ENCODE measurements at regions not wholly inside any gene's neighbourhood (a gene's known extent, or its start where the extent isn't known, plus 50 kb on each side); places are given as distances from the start of the nearest gene placed in this dataset.

GRCh38 chr13:111404746-111405145 lies 84.3 kb downstream of the TEX29 start:
- Histone ChIP-seq H3K9me2 (replicated peaks; ENCODE audit: insufficient read depth, low read length) (no peaks in the 10 kb centered on the region), H3K4me3 (ENCODE audit: insufficient read depth, low read length, poor library complexity, severe bottlenecking) (no peak overlapping the region), H3F3A (ENCODE audit: insufficient read depth) (no peaks in the 10 kb centered on the region), H3K27me3 (ENCODE audit: low read length) (no peaks in the 10 kb centered on the region), H3K9ac (ENCODE audit: low read length) (no peak overlapping the region), H3K4me2 (ENCODE audit: low read depth, low read length, poor library complexity, severe bottlenecking) (no peak overlapping the region), H3K27ac (ENCODE audit: low read depth, low read length) (no peak overlapping the region), H3K36me3 (ENCODE audit: low read length) (no peaks in the 10 kb centered on the region), H3K9me3 (ENCODE audit: insufficient read depth, low read length) (no peaks in the 10 kb centered on the region), H4K20me1 (ENCODE audit: low read depth, low read length) (no peaks in the 10 kb centered on the region), H2AFZ (ENCODE audit: low read depth, low read length, severe bottlenecking) (no peak overlapping the region), H3K79me2 (ENCODE audit: insufficient read depth, low read length) (no peaks in the 10 kb centered on the region)
- no peak for TF ChIP-seq EZH2phosphoT487 (conservative IDR thresholded peaks at IDR 0.05; ENCODE audit: low read length)
- TF ChIP-seq CTCF (IDR thresholded peaks at IDR 0.05; ENCODE audit: insufficient read depth, low read length, poor library complexity, severe bottlenecking), result no peak

- H3K27ac ChIP-seq (ENCODE audit: low read depth, low read length), result no peak overlapping the region
- no peaks in the 10 kb centered on the region for H3K9me2 ChIP-seq (replicated peaks; ENCODE audit: insufficient read depth, low read length)
- no peak overlapping the region for H3K4me2 ChIP-seq (ENCODE audit: low read depth, low read length, poor library complexity, severe bottlenecking)
- no peaks in the 10 kb centered on the region for H4K20me1 ChIP-seq (ENCODE audit: low read depth, low read length)
- H3K9me3 ChIP-seq (ENCODE audit: insufficient read depth, low read length), result no peaks in the 10 kb centered on the region
- no peaks in the 10 kb centered on the region for H3K79me2 ChIP-seq (ENCODE audit: insufficient read depth, low read length)
- H3F3A ChIP-seq (ENCODE audit: insufficient read depth), result no peaks in the 10 kb centered on the region
- no peak overlapping the region for H2AFZ ChIP-seq (ENCODE audit: low read depth, low read length, severe bottlenecking)
- H3K36me3 ChIP-seq (ENCODE audit: low read length), result no peaks in the 10 kb centered on the region
- no peak overlapping the region for H3K4me3 ChIP-seq (ENCODE audit: insufficient read depth, low read length, poor library complexity, severe bottlenecking)
- TF ChIP-seq CTCF (IDR thresholded peaks at IDR 0.05; ENCODE audit: insufficient read depth, low read length, poor library complexity, severe bottlenecking), result no peak
- no peak for TF ChIP-seq EZH2phosphoT487 (conservative IDR thresholded peaks at IDR 0.05; ENCODE audit: low read length)
- H3K9ac ChIP-seq (ENCODE audit: low read length), result no peak overlapping the region
- H3K27me3 ChIP-seq (ENCODE audit: low read length), result no peaks in the 10 kb centered on the region
These were observed 86.2 kb downstream of the TEX29 start for GRCh38 chr13:111406636-111407035.

- Histone ChIP-seq H3K79me2 (ENCODE audit: insufficient read depth, low read length) (no peaks in the 10 kb centered on the region), H2AFZ (ENCODE audit: low read depth, low read length, severe bottlenecking) (no peak overlapping the region), H3K36me3 (ENCODE audit: low read length) (no peaks in the 10 kb centered on the region), H4K20me1 (ENCODE audit: low read depth, low read length) (no peaks in the 10 kb centered on the region), H3K9me3 (ENCODE audit: insufficient read depth, low read length) (no peaks in the 10 kb centered on the region), H3K9ac (ENCODE audit: low read length) (no peak overlapping the region), H3K9me2 (replicated peaks; ENCODE audit: insufficient read depth, low read length) (no peaks in the 10 kb centered on the region), H3K4me3 (ENCODE audit: insufficient read depth, low read length, poor library complexity, severe bottlenecking) (no peak overlapping the region), H3K27ac (ENCODE audit: low read depth, low read length) (no peak overlapping the region), H3K4me2 (ENCODE audit: low read depth, low read length, poor library complexity, severe bottlenecking) (no peak overlapping the region), H3F3A (ENCODE audit: insufficient read depth) (no peaks in the 10 kb centered on the region), H3K27me3 (ENCODE audit: low read length) (no peaks in the 10 kb centered on the region)
- TF ChIP-seq CTCF (IDR thresholded peaks at IDR 0.05; ENCODE audit: insufficient read depth, low read length, poor library complexity, severe bottlenecking), result no peak
- TF ChIP-seq EZH2phosphoT487 (conservative IDR thresholded peaks at IDR 0.05; ENCODE audit: low read length), result no peak
These were observed 87.1 kb downstream of the TEX29 start for GRCh38 chr13:111407381-111408131.
